Type B pancreatic cell (in vitro differentiated cells): ENCODE measurements at regions not wholly inside any gene's neighbourhood (a gene's known extent, or its start where the extent isn't known, plus 50 kb on each side); places are given as distances from the start of the nearest gene placed in this dataset.

Source experiments
- DNase-seq: peaks from one replicate; pipeline ENCODE4 v3.0.0; 2021; ENCODE audit warnings: mixed read lengths; ENCODE audit not compliant: unreplicated experiment; ENCODE audit errors: extremely low spot score
- H3K27ac Mint-ChIP-seq: 2 replicates; pipeline ENCODE4 v1.8.0; 2021; ENCODE audit warnings: mild to moderate bottlenecking, mixed read lengths
- H3K27me3 Mint-ChIP-seq: 2 replicates; pipeline ENCODE4 v1.8.0; 2021; ENCODE audit warnings: mixed read lengths
- H3K36me3 Mint-ChIP-seq: 2 replicates; pipeline ENCODE4 v1.8.0; 2021; ENCODE audit warnings: mixed read lengths
- H3K4me1 Mint-ChIP-seq: one replicate; pipeline ENCODE4 v1.8.0; 2021; ENCODE audit warnings: mixed read lengths; ENCODE audit not compliant: unreplicated experiment
- H3K4me3 Mint-ChIP-seq: 2 replicates; pipeline ENCODE4 v1.8.0; 2021; ENCODE audit warnings: mild to moderate bottlenecking, mixed read lengths
- H3K9me3 Mint-ChIP-seq: 2 replicates; pipeline ENCODE4 v1.8.0; 2021; ENCODE audit warnings: mixed read lengths
- CTCF ChIP-seq: fragments of 200-600 bp; sonication (generic); conservative IDR thresholded peaks from 2 replicates; pipeline ENCODE4 v1.5.0; 2021; ENCODE audit warnings: antibody characterized with exemption, mild to moderate bottlenecking

GRCh38 chr10:130557181-130557845 lies 421.1 kb downstream of the GLRX3 start:
- DNase-seq: no peak
- Mint-ChIP-seq H3K9me3 (no peaks in the 10 kb centered on the region), H3K27ac (no peak overlapping the region), H3K36me3 (no peaks in the 10 kb centered on the region), H3K4me1 (peaks cover 4% of the 10 kb centered on the region), H3K4me3 (no peak overlapping the region), H3K27me3 (peaks cover 30% of the 10 kb centered on the region)
- no peak for TF ChIP-seq CTCF

GRCh38 chr10:130558746-130559546 lies 422.8 kb downstream of the GLRX3 start:
- DNase-seq: no peak
- no peak for TF ChIP-seq CTCF
- Mint-ChIP-seq H3K9me3 (no peaks in the 10 kb centered on the region), H3K36me3 (no peaks in the 10 kb centered on the region), H3K27ac (no peak overlapping the region), H3K4me3 (no peak overlapping the region), H3K27me3 (peaks cover 31% of the 10 kb centered on the region), H3K4me1 (peaks cover 4% of the 10 kb centered on the region)

GRCh38 chr10:130559547-130559880 lies 423.3 kb downstream of the GLRX3 start:
- H3K4me3 Mint-ChIP-seq: no peak overlapping the region
- H3K27me3 Mint-ChIP-seq: peaks cover 31% of the 10 kb centered on the region
- peaks cover 4% of the 10 kb centered on the region for H3K4me1 Mint-ChIP-seq
- H3K36me3 Mint-ChIP-seq: no peaks in the 10 kb centered on the region
- DNase-seq: peak; percentile 44
- no peak overlapping the region for H3K27ac Mint-ChIP-seq
- no peak for TF ChIP-seq CTCF
- H3K9me3 Mint-ChIP-seq: no peaks in the 10 kb centered on the region

GRCh38 chr10:130560116-130560515 lies 423.9 kb downstream of the GLRX3 start:
- Mint-ChIP-seq H3K4me1 (peaks cover 4% of the 10 kb centered on the region), H3K27me3 (peaks cover 33% of the 10 kb centered on the region), H3K9me3 (no peaks in the 10 kb centered on the region), H3K27ac (no peak overlapping the region), H3K36me3 (no peaks in the 10 kb centered on the region), H3K4me3 (no peak overlapping the region)
- peak; percentile 39 for DNase-seq
- TF ChIP-seq CTCF: no peak

- Mint-ChIP-seq H3K9me3 (no peaks in the 10 kb centered on the region), H3K36me3 (no peaks in the 10 kb centered on the region), H3K27ac (no peak overlapping the region), H3K4me1 (peaks cover 4% of the 10 kb centered on the region), H3K4me3 (no peak overlapping the region), H3K27me3 (peaks cover 32% of the 10 kb centered on the region)
- no peak for TF ChIP-seq CTCF
- DNase-seq: no peak
Observed at GRCh38 chr10:130560573-130560972, 424.4 kb downstream of the GLRX3 start.
